Chondrocyte (in vitro differentiated cells): ENCODE measurements at regions not wholly inside any gene's neighbourhood (a gene's known extent, or its start where the extent isn't known, plus 50 kb on each side); places are given as distances from the start of the nearest gene placed in this dataset.

Experiments
- DNase-seq: peaks from one replicate; pipeline ENCODE4 v3.0.0; 2021; ENCODE audit warnings: mixed read lengths, low spot score
- H3K27ac Mint-ChIP-seq: one replicate; pipeline ENCODE4 v1.8.0; 2021; ENCODE audit warnings: mild to moderate bottlenecking, moderate library complexity, mixed read lengths; ENCODE audit not compliant: unreplicated experiment
- H3K27me3 Mint-ChIP-seq: 2 replicates; pipeline ENCODE4 v1.8.0; 2021; ENCODE audit warnings: low read depth, mixed read lengths
- H3K36me3 Mint-ChIP-seq: 2 replicates; pipeline ENCODE4 v1.8.0; 2021; ENCODE audit warnings: low read depth, mixed read lengths
- H3K4me1 Mint-ChIP-seq: 2 replicates; pipeline ENCODE4 v1.8.0; 2021; ENCODE audit warnings: low read depth, mild to moderate bottlenecking, mixed read lengths
- H3K4me3 Mint-ChIP-seq: one replicate; pipeline ENCODE4 v1.8.0; 2021; ENCODE audit warnings: mild to moderate bottlenecking, moderate library complexity, mixed read lengths; ENCODE audit not compliant: unreplicated experiment
- H3K9me3 Mint-ChIP-seq: 2 replicates; pipeline ENCODE4 v1.8.0; 2021; ENCODE audit warnings: low read depth, mixed read lengths
- TF ChIP-seq, protein P1 (sequence below): fragments of 200-600 bp; sonication (generic); IDR thresholded peaks from 2 replicates; pipeline ENCODE4 v1.5.0; 2021; ENCODE audit warnings: antibody characterized with exemption, mild to moderate bottlenecking, moderate library complexity

DNA sequence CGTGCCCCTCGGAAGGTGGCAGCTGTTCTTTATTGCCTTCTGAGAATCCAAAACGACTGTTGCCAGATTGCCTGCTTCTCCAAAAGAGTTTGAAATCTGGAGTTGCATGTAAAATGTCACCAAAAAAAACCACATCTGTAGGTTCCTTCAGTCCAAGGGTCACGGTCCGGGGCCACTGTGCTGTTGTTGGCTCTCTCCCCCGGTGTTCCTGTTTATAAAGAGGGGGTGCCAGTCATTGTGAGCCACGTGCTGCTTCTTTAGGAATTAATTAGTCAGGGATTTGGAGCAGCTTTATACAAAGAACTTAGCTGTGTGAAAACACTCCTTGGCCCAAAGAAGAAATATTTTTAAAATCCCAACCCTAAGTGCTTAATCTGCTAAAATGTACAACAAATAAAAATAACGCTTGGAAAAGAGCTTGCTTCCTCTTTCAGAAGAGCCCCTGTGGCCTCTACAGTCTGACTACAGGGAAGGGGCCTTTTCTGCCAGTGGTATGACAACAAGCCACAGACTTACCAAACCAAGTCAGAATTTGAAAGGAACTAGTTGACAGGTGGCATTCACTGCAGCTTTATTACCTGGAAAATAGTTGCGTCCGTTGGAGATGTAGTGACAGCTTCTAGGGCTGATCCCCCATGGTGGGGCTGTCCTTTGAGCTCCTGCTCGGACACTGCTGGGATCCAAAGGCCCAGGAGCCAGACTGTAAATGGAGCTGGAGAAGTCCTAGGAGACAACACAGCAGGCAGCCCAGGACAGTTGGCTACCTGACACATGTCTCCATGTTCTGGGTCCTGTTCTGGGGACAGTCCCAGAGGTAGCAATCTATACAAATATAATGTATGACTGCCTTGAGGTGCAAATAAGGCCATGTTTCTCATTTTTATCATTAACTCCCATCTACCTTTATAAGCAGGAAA is 84.5 kb upstream of the SLC1A4 start:
- Mint-ChIP-seq H3K36me3 (no peaks in the 10 kb centered on the region), H3K27ac (no peak overlapping the region), H3K27me3 (peaks cover 12% of the 10 kb centered on the region), H3K4me1 (no peaks in the 10 kb centered on the region), H3K9me3 (peaks cover 3% of the 10 kb centered on the region), H3K4me3 (no peak overlapping the region)
- TF ChIP-seq, protein P1, sequence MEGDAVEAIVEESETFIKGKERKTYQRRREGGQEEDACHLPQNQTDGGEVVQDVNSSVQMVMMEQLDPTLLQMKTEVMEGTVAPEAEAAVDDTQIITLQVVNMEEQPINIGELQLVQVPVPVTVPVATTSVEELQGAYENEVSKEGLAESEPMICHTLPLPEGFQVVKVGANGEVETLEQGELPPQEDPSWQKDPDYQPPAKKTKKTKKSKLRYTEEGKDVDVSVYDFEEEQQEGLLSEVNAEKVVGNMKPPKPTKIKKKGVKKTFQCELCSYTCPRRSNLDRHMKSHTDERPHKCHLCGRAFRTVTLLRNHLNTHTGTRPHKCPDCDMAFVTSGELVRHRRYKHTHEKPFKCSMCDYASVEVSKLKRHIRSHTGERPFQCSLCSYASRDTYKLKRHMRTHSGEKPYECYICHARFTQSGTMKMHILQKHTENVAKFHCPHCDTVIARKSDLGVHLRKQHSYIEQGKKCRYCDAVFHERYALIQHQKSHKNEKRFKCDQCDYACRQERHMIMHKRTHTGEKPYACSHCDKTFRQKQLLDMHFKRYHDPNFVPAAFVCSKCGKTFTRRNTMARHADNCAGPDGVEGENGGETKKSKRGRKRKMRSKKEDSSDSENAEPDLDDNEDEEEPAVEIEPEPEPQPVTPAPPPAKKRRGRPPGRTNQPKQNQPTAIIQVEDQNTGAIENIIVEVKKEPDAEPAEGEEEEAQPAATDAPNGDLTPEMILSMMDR = no peak
- DNase-seq = no peak

DNA sequence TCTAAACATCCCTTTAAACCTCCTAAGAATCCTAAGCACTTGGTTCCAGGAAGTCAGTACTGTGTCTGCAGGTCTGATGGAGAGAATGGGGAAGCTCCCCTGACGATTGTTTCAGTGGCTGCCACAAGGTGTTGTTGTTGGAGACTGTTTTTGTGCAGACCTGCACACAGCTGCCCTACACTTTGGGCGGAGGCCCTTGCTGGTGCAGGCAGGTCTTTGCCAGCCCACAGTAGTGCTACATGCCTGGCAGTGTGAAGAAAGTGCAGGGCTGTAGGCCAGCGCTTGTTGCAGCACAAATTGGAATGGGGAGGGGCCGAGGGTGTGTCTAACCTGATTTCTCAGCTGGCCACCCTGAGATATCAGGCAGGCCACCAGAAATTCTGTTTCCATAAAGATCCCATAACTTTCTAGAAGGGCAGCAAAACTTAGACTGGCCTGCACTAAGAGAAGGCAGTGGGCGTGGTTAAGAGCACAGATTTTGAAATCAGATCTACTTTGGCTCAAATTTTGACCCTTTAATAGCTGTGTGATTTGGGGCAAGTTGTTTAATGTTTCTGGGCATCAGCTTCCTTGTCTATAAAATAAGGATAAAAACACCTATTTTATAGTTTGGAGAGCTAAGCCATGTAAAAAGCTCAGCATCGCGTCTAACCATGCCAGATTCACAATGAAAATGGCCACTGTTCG is 83.7 kb upstream of the SLC1A4 start:
- Mint-ChIP-seq H3K9me3 (peaks cover 3% of the 10 kb centered on the region), H3K36me3 (no peaks in the 10 kb centered on the region), H3K4me3 (no peak overlapping the region), H3K27me3 (peaks cover 12% of the 10 kb centered on the region), H3K27ac (no peak overlapping the region), H3K4me1 (no peaks in the 10 kb centered on the region)
- TF ChIP-seq, protein P1 = no peak
- no peak for DNase-seq

DNA sequence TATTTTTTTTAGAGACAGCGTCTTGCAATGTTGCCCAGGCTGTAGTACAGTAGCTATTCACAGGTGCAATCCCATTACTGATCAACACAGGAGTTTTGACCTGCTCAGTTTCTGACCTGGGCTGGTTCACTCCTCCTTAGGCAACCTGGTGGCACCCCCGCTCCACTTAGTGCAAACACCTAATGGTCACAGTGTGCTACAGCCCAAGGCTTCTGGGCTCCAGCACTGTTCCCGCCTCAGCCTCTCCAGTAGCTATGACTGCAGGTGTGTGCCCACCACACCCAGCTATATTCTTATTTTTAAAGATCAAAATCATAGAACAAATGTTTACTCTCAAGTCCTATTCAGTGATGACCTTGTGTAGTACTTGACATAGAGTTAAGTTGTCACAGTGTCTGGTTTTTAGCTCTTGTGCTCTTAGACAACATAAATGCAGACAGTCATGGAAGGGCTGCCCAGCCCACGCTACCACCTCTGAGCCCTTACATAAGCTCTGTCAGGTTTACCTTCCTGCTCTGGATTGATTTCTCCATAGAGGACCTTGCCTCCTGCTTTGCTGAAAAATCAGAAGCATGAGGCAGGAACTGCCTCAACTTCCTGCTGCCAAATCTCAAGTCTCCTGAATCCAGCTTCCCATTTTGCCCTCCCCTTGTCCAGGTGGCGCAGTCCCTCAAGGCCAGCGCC is 82.2 kb upstream of the SLC1A4 start:
- Mint-ChIP-seq H3K27ac (no peak overlapping the region), H3K4me3 (no peak overlapping the region), H3K36me3 (no peaks in the 10 kb centered on the region), H3K4me1 (peaks cover 7% of the 10 kb centered on the region), H3K9me3 (no peaks in the 10 kb centered on the region), H3K27me3 (peaks cover 12% of the 10 kb centered on the region)
- TF ChIP-seq, protein P1 = no peak
- no peak for DNase-seq

DNA sequence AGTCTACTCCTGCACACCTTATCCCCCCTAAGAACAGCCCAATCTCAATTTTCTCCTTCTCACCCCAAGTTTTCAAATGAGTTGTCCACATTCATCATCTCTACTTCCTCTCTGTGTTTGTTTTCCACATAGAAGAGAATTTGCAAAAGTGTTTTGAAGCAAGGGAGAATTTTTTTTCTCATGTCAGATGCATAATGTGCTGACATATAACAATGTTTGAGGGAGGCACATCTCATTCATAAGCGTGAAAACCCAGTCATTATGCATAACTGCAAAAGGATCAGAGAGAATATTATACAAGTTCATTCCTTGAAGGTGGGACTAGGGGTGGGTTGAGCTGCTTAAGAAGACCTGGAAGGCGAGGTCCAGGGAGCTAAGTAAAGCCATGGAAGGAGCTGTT is 80.8 kb upstream of the SLC1A4 start:
- TF ChIP-seq, protein P1 = no peak
- Mint-ChIP-seq H3K4me1 (peaks cover 7% of the 10 kb centered on the region), H3K9me3 (no peaks in the 10 kb centered on the region), H3K4me3 (no peak overlapping the region), H3K36me3 (no peaks in the 10 kb centered on the region), H3K27me3 (peaks cover 9% of the 10 kb centered on the region), H3K27ac (no peak overlapping the region)
- DNase-seq = no peak

DNA sequence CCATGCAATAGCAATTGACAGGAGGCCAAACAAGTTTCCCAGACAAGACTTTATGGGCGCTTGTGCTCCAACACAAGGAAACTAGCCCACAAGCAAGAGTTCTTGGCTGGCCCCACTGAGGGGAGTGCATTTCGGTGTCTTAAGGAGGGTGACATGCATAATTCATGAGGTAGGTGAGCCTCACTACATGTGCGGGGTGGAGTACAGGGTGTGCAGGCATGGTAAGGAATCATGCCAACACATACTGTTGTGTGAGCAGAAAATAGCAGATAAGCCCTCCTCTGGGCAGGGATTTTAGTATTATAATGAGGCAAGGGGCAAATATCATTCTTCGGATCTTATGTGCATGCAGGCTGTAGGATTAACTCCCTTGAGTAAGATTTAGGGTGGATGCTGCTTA is 78.7 kb upstream of the SLC1A4 start:
- no peak overlapping the region for H3K4me3 Mint-ChIP-seq
- no peaks in the 10 kb centered on the region for H3K36me3 Mint-ChIP-seq
- TF ChIP-seq, protein P1 = no peak
- H3K4me1 Mint-ChIP-seq = peaks cover 10% of the 10 kb centered on the region
- no peak overlapping the region for H3K27ac Mint-ChIP-seq
- no peaks in the 10 kb centered on the region for H3K9me3 Mint-ChIP-seq
- DNase-seq = no peak
- peaks cover 6% of the 10 kb centered on the region for H3K27me3 Mint-ChIP-seq
